Thyroid gland (tissue), 4 donors: ENCODE measurements at regions not wholly inside any gene's neighbourhood (a gene's known extent, or its start where the extent isn't known, plus 50 kb on each side); places are given as distances from the start of the nearest gene placed in this dataset.

ENCODE experiments used
- POLR2A ChIP-seq, 2 donors: fragments of 450-650 bp; IDR thresholded peaks; one replicate each; pipeline ENCODE4 v1.6.1; 2017; ENCODE audit warnings: antibody characterized with exemption in 2 of 2, mild to moderate bottlenecking in 2 of 2, moderate library complexity in 1 of 2
- TF ChIP-seq, protein P1 (sequence below), 6 experiments: fragments of 200-600 bp in 3 of 6; fragments of 450-650 bp in 3 of 6; sonication (generic) in 3 of 6; IDR thresholded peaks; one replicate each; pipeline ENCODE4 v1.5.1; 2016 to 2019; ENCODE audit warnings: antibody characterized with exemption in 6 of 6, mild to moderate bottlenecking in 2 of 6, inconsistent platforms in 1 of 6, moderate library complexity in 1 of 6

DNA sequence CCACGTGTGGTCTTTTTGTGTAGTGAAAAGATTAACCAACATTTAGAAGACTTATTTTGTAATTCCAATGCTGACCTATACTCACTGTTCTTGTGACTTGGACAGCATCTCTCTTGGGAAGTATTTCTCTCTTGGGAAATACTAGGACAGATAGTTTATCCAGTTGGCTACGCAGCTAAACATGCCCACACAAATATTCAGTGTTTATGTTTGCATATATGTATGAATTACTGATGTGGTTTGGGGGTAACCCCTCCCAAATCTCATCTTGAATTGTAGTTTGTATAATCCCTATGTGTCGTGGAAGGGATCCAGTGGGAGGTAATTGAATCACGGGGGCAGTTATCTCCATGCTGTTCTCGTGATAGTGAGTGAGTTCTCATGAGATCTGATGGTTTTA lies 2062.3 kb upstream of the CELF4 start:
- TF ChIP-seq, protein P1, sequence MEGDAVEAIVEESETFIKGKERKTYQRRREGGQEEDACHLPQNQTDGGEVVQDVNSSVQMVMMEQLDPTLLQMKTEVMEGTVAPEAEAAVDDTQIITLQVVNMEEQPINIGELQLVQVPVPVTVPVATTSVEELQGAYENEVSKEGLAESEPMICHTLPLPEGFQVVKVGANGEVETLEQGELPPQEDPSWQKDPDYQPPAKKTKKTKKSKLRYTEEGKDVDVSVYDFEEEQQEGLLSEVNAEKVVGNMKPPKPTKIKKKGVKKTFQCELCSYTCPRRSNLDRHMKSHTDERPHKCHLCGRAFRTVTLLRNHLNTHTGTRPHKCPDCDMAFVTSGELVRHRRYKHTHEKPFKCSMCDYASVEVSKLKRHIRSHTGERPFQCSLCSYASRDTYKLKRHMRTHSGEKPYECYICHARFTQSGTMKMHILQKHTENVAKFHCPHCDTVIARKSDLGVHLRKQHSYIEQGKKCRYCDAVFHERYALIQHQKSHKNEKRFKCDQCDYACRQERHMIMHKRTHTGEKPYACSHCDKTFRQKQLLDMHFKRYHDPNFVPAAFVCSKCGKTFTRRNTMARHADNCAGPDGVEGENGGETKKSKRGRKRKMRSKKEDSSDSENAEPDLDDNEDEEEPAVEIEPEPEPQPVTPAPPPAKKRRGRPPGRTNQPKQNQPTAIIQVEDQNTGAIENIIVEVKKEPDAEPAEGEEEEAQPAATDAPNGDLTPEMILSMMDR (IDR thresholded peaks at IDR 0.05): no peak
- TF ChIP-seq POLR2A (IDR thresholded peaks at IDR 0.05): no peak
